ENCODE measurements at regions not wholly inside any gene's neighbourhood (a gene's known extent, or its start where the extent isn't known, plus 50 kb on each side); places are given as distances from the start of the nearest gene placed in this dataset.
"Not testable (repeated sequence)": the region's sequence is repeated elsewhere in the genome, so short reads cannot be mapped to it uniquely, and the experiment has no call there.

DNA sequence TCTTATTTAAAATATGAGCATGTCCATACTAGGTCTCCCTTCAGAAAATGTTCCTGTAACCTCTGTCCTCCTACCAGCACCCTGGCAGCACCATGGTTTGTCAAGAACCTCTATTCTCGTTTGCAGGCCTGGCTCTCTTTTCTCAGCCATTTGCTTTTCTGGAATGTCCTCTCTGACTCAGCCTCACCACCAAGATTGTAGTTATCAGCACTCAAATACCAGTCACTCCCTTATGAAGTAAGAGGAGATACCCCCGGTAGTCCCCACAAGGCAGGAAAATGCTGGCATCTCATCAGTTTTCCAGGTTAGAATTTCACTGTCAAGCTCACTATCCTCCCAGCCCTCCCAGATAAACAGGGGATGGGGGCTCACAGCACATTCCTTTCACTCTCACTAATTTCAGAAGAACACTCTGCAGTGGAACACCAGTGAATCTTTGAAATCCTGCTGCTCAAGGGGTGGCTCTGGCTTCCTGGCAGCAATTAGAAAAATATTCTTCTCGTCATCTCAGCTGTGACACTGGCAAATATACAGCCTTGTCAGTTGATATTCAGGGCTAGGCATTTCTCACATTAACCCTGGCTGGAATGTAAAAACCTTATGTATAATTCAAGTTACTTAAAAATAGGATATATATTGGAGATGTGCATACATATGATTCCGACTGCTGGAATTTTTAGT is 129.2 kb downstream of the TBX18 start:
- DNase-seq = no peak

DNA sequence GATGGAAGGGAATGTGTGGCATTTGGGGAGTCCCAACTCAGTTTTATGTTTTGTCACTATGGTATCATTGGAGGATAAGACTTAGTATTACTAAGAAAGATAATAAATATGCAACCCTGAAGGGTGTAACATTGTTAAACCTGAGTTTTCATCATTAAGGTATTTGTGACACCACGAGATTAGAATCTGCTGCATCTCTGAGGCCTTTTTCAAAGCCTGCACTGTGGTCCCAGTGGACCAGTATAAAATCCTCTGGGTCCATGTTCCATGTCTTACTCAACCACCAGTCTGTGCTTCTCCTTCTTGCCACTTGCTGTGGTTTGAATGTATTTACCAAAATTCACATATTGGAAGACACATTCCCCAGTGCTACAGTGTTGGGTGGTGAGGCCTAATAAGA is 130.6 kb downstream of the TBX18 start:
- DNase-seq = no peak

DNA sequence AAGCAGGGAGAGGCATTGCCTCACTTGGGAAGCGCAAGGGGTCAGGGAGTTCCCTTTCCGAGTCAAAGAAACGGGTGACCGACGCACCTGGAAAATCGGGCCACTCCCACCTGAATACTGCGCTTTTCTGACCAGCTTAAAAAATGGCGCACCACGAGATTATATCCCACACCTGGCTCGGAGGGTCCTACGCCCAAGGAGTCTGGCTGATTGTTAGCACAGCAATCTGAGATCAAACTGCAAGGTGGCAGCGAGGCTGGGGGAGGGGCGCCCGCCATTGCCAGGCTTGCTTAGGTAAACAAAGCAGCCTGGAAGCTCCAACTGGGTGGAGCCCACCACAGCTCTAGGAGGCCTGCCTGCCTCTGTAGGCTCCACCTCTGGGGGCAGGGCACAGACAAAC is 137.9 kb downstream of the TBX18 start:
- DNase-seq = not testable (repeated sequence)

DNA sequence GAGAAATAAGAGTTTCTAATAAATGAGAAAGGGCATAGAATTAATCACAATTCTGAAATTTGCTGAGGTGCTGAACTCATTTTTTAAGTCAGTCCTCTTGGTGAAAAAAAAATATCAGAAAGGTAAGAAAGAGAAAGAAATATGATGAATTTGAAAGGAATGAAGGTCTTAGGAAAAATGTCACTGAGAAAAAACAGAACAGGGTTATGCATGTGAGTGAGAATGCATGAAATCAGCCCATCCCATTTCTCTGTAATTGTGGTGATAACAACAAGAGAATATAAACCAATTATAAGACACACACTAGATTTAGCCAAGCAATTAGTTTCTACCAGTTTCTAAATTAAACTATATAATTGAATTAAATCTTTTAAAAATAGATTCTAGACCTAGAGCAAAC is 138.9 kb downstream of the TBX18 start:
- no peak for DNase-seq

DNA sequence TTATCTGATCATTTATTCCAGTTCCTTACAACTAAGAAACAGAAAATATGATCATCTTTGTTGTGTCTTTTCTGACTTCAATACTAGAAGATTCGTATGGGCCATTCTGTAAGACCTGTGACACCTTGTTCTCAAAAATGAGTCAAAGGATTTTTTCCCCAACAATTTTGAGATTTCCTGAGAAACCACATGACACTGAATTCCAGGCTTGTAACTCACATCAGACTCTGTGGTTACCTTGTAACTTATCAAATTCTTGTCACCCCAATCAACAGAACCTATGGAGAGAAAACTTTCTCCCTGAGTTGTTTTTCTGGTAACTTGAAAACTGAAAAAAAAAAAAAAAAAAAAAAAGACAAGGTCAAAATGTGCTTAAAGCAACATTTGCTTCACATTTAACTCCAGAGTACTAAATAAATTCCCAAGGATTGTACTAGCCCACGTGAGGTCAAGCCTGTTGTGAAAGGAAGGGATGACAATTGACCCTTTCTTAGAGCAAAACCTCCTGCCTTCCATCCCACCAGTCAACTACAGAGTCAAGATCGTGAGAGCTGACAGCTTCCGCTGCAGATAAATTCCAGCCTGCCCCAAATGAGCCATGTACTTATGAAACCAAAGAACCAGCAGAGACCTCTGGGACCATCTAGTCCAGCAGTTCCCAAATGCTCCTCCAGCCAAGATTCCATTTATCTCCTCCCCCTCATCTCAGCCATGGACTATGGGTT is 140.3 kb downstream of the TBX18 start:
- DNase-seq = no peak

DNA sequence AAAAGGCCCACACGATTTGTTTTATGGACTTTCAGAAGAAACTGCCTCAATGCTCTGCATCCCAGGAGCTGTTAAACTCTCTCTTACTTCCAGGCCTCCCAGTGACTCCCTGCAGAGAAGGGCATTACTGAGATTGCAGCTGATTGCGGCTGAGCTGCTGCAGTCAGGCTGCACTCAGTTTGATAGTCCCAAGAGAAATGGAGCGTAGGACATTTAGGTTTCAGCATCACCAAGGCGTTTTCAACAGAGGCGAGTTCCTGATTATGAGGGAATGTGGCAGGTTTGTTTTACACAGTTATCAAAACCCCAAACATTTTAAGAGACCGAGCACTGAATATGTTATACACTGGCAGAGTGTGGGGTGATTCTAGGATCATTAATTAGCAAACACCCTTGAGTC is 145.6 kb downstream of the TBX18 start:
- DNase-seq = no peak

DNA sequence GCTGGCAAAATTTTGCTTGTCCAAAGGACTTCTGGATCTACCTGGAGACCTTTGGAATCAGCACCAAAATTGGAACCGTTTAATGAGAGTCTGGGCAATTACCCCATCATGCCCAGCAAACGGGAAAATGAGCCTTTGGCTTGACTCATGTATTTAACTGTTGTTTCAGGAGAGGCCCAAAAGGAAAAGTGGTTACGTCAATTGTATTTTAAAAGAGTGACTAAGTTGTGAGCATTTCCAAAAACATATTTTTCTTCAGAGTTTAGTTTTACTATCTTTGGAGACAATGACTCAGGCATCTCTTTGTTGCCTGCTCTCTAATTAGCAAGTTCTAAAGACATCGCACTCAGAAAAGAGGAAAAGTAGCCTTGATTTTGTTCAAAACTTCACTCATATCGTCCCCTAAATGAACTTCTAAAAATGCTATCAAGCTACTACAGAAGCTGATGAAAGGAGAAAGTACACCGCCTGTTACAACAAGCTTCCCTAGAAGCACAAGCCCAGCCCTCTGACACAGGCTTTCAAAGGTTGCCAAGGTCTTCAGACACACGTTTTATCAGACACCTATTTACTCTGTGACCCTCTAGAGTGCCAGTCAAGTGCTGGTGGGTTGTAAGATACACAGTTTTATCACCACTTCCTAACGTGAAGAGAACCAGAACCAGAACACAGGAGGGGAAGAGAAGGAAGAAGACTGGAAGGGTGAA is 146.2 kb downstream of the TBX18 start:
- DNase-seq = no peak

DNA sequence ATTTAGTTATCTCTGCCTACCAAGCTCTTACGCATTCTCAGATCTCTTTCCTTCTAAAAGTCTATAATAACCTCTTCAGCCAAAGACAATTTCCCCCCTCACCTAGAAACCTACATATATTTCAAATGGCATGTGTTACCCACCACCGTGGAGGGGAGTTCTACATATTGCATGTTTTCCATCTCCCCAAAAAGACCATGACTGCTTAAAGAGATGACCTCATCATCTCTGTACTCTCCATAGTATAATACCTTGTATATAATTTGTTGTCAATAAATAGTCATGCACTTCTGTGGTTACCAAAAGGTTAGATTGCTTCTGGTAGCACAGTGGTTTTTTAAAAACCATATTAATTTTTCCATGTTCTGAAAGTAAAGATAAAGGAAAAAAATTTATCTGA is 148.4 kb downstream of the TBX18 start:
- no peak for DNase-seq

DNA sequence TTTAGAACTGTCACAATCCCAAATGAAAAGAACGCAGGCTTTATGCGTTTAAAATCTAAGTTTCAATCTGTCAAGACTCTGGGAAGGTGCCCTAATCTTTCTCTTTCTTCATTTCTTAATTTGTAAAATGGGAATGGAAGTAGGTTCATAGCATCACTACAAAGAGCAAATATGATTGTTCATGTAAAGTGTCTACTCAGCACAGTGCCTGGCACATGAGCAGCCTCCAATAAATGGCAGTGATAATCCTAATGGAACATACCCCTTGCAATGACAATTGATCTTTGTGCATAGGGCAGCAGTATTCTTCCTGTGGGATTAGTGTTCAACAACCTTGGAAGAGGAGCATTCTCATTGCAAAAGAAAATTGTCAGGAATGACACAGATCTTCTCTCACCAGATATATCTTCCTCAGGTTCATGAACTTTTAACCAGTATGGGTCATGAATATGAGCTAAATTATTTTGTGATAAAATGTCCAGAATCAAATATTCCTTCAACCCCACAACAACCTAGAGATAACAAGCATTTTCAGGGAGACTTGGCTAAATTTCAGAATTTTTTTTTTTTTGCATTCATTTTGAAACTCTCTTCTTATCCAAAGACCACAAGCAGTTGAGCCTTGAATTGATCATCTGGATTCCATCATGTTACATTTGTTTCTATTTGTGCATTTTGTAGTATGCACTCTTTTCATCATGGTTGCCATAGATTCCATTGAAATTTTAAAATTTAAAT is 149.1 kb downstream of the TBX18 start:
- no peak for DNase-seq

DNA sequence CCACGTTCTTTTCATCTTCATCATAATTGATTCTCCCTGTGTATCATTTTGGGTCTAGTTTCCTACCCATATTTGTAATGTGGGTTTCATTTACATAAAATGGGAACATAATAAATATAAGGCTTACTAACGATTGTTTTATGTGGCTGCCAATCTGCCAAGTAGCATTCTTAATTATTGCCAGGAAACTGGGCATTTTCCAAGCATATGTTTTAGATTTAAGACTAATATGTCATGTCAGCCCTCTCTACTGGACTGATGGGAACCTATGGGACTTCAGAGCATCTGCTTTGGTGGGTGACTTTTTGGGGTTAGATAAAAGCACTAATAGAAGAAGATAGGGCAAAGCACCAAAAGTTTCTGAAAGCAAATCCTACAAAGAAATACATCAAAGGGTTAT is 157.5 kb downstream of the TBX18 start:
- no peak for DNase-seq

DNA sequence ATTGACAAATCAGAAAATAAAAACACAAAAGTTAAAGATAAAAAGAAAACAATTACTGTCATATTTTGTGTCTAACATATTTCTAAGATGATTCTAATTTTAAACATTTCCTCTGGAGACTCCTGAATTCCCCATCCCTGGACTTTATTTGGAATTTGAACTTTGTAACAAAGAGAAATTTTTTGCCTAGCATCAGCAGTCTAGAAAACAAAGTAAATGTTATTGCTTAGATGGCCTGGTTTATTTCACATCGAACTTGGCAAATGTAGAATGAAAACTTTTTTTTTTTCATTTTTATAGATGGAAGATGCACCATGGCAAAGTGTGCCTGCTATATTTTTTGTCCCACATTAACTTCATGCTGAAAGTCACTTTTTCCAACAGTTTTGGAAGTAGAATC is 159.1 kb downstream of the TBX18 start:
- DNase-seq = no peak

DNA sequence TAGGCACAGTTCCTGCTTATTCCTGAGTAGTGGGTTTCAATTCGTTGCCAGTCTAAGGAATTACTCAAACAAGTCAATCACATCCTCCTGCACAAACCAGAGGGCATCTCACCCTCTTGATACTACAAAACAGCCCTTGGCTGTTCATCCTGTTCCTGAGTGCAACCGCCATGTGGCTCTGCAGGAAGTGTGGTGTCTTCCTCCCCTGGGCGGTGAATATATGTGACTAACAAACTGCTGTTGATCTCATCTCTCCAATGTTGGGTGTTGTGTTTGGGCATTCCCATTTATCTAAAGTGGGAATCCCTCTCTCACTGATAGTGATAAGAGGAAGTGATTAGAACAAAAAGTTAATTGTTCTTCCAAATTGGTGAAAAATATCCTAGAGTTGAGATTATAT is 163.0 kb downstream of the TBX18 start:
- no peak for DNase-seq

DNA sequence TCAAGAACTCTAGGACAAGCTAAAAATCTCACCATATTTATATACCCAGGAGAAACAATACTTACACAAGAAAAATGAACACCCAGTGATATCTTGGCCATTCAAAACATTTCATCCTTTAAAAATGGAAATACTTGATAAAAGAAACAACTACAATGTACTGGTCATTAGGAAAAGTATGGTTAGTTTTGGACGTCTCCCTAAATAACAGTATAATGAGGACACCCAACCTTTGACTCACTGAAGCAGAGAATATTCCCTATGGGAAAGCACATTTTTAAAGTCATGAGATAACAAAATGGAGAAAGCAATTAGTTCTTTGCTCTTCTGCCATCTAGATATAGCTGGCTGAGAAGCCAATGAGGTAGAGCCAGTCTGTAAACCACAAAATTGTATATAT is 164.4 kb downstream of the TBX18 start:
- no peak for DNase-seq

DNA sequence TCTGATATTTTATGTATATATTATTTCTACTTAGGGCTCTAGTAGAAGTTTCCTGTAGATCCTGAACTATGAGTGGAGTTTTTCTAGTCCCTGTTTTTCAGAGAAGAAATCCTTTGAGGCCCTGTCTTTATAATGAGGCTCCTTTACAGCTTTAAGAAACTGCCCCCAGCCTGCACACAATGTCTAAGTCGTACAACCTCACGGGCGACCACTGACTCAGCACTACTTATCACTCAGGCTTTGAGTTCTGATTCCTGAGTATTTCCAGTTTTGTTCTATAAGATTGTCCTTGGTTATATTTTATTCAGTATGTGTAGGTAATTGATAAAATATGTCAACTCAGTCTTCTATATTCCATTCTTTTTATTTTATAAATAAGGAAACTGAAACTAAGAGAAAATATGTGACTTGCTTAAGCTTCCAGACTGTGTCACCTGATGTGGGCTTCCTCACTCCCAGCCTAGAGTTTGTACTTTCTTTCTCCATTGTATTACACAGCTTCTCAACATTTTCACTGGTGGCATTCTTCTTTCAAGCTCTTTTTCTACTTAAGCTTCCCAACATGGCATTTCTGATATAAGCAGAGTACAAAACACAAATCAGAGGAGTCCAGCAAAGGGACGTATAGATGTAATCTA is 167.0 kb downstream of the TBX18 start:
- no peak for DNase-seq

DNA sequence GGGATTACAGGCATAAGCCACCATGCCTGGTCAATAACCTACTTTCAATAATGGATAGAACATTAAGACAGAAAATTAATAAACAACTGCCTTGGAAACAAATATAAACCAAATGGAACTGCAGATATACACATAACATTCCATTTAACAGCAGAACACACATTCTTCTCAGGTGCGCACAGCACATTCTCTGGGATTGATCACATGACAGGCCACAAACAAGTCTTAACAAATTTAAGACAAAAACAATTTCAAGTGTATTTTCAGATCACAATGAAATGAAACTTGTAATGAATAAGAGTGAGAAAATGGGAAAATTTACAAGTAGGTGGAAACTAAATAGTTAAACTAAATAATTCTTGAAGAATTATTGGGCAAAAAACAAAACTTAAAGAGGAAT is 167.9 kb downstream of the TBX18 start:
- DNase-seq = no peak

DNA sequence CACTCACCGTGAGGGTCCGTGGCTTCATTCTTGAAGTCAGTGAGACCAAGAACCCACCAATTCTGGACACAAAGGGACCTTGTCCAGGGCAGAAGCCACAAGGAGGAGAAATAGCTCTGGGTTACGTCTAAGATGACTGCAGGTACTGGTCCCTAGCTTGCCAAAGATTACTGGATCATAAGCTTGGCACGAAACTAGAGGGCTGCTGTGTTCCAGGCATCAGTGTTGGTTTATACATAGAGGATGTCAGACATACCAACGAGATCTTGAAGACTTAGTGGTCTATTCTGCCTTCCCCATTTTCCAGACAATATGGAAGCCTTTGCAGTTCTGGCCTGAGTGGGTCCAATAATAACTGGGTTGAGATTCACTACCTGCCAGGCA is 175.7 kb downstream of the TBX18 start:
- DNase-seq = no peak

DNA sequence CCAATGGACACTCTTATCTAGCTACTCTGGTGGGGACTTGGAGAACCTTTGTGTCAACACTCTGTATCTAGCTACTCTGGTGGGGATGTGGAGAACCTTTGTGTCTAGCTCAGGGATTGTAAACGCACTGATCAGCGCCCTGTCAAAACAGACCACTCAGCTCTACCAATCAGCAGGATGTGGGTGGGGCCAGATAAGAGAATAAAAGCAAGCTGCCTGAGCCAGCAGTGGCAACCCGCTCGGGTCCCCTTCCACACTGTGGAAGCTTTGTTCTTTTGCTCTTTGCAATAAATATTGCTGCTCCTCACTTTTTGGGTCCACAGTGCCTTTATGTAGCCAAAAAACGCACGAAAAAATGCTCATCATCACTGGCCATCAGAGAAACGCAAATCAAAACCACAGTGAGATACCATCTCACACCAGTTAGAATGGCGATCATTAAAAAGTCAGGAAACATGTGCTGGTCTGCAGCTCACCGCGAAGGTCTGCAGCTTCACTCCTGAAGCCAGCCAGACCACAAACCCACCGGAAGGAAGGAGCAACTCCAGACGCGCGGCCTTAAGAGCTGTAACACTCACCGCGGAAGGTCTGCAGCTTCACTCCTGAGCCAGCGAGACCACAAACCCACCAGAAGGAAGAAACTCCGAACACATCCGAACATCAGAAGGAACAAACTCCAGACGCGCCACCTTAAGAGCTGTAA is 176.3 kb downstream of the TBX18 start:
- not testable (repeated sequence) for DNase-seq

DNA sequence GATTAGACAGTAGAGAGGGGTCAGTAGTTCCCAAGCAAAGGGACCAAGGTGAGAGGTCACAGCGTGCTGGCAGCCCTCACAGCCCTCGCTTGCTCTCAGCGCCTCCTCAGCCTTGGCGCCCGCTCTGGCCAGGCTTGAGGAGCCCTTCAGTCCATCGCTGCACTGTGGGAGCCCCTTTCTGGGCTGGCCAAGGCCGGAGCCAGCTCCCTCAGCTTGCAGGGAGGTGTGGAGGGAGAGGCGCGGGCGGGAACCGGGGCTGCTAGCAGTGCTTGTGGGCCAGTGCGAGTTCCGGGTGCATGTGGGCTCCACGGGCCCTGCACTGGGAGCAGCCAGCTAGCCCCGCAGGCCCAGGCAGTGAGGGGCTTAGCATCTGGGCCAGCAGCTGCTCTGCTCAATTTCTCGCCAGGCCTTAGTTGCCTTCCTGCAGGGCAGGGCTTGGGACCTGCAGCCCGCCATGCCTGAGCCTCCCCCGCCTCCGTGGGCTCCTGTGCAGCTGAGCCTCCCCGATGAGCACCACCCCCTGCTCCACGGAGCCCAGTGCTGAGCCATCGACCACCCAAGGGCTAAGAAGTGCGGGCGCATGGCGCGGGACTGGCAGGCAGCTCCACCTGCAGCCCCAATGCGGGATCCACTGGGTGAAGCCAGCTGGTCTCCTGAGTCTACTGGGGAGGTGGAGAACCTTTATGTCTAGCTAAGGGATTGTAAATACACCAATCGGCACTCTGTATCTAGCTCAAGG is 177.0 kb downstream of the TBX18 start:
- not testable (repeated sequence) for DNase-seq

DNA sequence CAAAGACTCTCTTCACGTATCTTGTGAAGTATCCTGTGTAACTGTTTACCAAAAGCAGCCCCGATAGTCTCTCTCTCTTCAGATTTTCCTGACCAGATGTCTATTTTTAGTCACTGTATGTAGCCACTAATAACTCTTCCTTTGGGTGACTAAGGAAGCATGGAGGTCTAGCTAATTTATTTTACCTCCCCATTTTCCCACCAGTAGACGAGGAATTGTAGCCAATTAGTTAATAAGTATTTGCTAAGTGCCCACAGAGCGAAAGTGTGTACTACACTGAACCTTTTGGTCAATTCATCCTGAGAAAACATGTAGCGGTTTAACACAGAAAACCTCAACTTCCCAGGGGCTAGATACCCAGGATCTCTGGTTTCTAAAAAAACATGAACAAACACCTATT is 180.6 kb downstream of the TBX18 start:
- no peak for DNase-seq

DNA sequence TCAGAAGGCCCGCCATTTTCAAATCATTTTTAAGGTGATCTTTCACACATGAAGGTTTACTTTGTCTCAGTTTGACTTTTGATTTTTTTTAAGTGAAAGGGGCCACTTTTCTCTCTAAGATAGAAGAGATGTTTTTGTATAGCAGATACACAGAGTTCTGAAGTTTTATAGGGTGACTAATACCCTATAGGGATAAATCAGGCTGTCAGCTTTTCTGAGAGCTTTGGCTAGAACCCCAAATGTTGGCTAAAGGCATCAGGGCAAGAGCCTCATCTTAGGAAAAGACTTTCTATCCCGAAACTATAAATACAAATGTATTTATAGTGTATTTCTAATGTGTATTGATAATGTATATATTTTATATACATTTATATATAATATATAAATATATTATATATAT is 181.4 kb downstream of the TBX18 start:
- no peak for DNase-seq

Measured in renal pelvis (tissue), 1 donor.